ENCODE measurements at regions not wholly inside any gene's neighbourhood (a gene's known extent, or its start where the extent isn't known, plus 50 kb on each side); places are given as distances from the start of the nearest gene placed in this dataset.

DNA sequence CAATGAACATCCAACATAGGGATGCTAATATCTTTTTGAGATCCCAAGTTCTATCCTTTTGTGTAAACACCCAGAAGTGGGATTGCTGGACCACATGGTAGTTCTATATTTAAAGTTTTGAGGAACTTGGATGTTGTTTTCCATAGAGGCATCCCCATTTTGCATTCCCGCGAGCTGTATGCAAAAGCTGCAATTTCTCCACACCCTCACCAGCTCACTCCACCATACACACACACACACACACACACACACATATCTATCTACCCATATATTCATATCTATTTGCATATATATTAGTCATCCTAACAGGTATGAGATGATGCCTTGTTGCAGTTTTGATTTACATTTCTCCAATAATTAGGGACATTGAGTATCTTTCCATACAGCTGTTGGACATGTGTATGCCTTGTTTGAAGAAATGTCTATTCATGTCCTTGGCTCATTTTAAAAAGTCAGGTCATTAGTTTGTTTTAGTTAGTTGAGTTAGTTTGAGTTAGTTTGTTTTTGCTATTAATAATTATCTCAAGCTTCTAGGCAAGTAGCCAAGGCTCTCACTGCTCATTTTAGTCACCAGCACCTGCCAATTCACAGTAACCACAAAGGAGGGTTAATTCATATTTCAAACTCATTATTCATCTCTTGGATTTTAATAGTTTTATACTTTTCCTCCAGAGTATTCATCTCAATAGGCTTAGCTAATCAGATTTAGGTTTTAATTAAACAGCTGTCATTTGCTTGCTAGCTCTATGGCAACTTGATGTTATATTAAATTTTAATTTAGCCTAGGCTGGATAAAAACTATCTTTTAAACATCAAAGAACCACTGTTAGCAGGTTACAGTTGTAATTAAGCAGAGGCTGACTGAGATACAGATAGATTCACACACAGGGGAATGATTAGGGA lies 1435.9 kb upstream of the TMEM132C start (continued):
- TF ChIP-seq, protein P1, sequence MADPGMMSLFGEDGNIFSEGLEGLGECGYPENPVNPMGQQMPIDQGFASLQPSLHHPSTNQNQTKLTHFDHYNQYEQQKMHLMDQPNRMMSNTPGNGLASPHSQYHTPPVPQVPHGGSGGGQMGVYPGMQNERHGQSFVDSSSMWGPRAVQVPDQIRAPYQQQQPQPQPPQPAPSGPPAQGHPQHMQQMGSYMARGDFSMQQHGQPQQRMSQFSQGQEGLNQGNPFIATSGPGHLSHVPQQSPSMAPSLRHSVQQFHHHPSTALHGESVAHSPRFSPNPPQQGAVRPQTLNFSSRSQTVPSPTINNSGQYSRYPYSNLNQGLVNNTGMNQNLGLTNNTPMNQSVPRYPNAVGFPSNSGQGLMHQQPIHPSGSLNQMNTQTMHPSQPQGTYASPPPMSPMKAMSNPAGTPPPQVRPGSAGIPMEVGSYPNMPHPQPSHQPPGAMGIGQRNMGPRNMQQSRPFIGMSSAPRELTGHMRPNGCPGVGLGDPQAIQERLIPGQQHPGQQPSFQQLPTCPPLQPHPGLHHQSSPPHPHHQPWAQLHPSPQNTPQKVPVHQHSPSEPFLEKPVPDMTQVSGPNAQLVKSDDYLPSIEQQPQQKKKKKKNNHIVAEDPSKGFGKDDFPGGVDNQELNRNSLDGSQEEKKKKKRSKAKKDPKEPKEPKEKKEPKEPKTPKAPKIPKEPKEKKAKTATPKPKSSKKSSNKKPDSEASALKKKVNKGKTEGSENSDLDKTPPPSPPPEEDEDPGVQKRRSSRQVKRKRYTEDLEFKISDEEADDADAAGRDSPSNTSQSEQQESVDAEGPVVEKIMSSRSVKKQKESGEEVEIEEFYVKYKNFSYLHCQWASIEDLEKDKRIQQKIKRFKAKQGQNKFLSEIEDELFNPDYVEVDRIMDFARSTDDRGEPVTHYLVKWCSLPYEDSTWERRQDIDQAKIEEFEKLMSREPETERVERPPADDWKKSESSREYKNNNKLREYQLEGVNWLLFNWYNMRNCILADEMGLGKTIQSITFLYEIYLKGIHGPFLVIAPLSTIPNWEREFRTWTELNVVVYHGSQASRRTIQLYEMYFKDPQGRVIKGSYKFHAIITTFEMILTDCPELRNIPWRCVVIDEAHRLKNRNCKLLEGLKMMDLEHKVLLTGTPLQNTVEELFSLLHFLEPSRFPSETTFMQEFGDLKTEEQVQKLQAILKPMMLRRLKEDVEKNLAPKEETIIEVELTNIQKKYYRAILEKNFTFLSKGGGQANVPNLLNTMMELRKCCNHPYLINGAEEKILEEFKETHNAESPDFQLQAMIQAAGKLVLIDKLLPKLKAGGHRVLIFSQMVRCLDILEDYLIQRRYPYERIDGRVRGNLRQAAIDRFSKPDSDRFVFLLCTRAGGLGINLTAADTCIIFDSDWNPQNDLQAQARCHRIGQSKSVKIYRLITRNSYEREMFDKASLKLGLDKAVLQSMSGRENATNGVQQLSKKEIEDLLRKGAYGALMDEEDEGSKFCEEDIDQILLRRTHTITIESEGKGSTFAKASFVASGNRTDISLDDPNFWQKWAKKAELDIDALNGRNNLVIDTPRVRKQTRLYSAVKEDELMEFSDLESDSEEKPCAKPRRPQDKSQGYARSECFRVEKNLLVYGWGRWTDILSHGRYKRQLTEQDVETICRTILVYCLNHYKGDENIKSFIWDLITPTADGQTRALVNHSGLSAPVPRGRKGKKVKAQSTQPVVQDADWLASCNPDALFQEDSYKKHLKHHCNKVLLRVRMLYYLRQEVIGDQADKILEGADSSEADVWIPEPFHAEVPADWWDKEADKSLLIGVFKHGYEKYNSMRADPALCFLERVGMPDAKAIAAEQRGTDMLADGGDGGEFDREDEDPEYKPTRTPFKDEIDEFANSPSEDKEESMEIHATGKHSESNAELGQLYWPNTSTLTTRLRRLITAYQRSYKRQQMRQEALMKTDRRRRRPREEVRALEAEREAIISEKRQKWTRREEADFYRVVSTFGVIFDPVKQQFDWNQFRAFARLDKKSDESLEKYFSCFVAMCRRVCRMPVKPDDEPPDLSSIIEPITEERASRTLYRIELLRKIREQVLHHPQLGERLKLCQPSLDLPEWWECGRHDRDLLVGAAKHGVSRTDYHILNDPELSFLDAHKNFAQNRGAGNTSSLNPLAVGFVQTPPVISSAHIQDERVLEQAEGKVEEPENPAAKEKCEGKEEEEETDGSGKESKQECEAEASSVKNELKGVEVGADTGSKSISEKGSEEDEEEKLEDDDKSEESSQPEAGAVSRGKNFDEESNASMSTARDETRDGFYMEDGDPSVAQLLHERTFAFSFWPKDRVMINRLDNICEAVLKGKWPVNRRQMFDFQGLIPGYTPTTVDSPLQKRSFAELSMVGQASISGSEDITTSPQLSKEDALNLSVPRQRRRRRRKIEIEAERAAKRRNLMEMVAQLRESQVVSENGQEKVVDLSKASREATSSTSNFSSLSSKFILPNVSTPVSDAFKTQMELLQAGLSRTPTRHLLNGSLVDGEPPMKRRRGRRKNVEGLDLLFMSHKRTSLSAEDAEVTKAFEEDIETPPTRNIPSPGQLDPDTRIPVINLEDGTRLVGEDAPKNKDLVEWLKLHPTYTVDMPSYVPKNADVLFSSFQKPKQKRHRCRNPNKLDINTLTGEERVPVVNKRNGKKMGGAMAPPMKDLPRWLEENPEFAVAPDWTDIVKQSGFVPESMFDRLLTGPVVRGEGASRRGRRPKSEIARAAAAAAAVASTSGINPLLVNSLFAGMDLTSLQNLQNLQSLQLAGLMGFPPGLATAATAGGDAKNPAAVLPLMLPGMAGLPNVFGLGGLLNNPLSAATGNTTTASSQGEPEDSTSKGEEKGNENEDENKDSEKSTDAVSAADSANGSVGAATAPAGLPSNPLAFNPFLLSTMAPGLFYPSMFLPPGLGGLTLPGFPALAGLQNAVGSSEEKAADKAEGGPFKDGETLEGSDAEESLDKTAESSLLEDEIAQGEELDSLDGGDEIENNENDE (IDR thresholded peaks at IDR 0.05; ENCODE audit: insufficient replicate concordance, low read length) = no peak
- TF ChIP-seq HDAC2 (IDR thresholded peaks at IDR 0.05; ENCODE audit: borderline replicate concordance in 1 of 2, low read depth in 2 of 2, low read length in 2 of 2) = no peak
- no peak for TF ChIP-seq EP300 (IDR thresholded peaks at IDR 0.05; ENCODE audit: borderline replicate concordance in 1 of 2, low read depth in 2 of 2, low read length in 2 of 2)
- no peak for TF ChIP-seq POLR2AphosphoS5 (IDR thresholded peaks at IDR 0.05; ENCODE audit: low read depth, low read length)
- no peak for TF ChIP-seq CHD1 (IDR thresholded peaks at IDR 0.05; ENCODE audit: low read depth, low read length)
- TF ChIP-seq, protein P2, sequence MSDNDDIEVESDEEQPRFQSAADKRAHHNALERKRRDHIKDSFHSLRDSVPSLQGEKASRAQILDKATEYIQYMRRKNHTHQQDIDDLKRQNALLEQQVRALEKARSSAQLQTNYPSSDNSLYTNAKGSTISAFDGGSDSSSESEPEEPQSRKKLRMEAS (IDR thresholded peaks at IDR 0.05) = no peak
- TF ChIP-seq FOSL1 (IDR thresholded peaks at IDR 0.05; ENCODE audit: insufficient read depth, low read depth, low read length) = no peak
- no peak for TF ChIP-seq NRF1 (IDR thresholded peaks at IDR 0.05; ENCODE audit: low read depth, low read length)
- TF ChIP-seq MAFK (IDR thresholded peaks at IDR 0.05; ENCODE audit: low read depth, low read length) = no peak
